T-helper 2 cell treated with Interferon-gamma antibody and Interleukin-4, amounts not matched to agents 100 ng/mL and 5 ng/mL, for 36 hours (primary cell): ENCODE measurements at regions not wholly inside any gene's neighbourhood (a gene's known extent, or its start where the extent isn't known, plus 50 kb on each side); places are given as distances from the start of the nearest gene placed in this dataset.

Experiments used
- intact Hi-C: fragments of 100-400 bp; cut with micrococcal nuclease; formaldehyde crosslinking; loops from one replicate; pipeline ENCODE4 v1.15.1; 2023

- intact Hi-C loops = no loop called here
Observed at GRCh38 chr10:62652114-62652513, 152.4 kb upstream of the ADO start.

GRCh38 chr10:62652564-62652963, 152.0 kb upstream of the ADO start:
- intact Hi-C loops = no loop called here

- intact Hi-C loops = no loop called here
Observed at GRCh38 chr10:62653254-62653653, 151.3 kb upstream of the ADO start.

DNA sequence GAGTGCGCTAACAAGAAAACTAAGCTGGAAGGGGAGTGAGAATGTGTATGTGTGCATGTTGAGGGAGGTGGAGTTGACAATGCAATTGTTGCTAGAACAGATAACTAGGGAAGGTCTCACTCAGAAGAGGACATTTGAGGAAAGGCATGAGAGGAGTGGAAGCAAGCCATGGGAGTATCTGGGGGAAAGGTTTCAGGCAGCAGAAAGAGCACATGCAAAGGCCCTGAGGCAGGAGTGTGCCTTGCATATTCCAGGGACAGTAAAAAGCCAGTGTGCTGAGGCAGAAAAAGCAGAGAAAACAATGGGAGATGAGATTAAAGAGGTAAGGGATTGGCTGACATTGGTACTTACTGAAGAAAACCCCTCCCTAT, 149.6 kb upstream of the ADO start:
- intact Hi-C loops = no loop called here

DNA sequence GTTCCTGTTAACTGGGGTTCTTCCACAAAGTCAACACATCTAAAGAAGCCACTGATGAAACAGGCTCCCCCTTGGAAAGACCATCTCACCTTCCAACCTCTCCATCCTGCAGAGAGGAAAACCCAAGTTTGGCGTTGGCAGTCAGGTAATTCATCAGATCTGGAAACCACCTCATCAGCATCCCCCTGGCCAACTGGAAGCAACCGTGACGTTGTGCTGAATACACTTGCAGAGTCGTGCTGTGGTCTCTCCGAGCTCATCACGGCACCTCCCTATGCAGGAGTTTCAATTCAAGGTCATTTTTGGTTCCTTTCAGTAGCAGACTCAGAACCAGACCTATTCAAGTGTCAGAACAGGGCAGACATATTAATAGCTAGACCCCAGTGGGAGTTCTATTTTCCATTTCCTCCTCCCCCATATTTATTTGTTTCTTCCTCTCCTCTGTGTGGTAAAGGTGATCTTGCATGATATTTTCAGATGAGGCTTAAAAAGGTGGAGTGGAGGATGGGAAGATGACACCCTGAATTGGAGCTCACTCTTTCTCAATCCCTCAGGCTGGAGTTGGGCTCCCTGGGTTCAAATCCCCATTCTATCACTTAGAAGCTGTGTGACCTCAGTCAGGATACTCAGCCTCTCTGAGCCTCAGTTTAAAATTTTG, 149.1 kb upstream of the ADO start:
- intact Hi-C loops = no loop called here

- intact Hi-C loops = no loop called here
Observed at GRCh38 chr10:62657244-62657835, 147.2 kb upstream of the ADO start.

DNA sequence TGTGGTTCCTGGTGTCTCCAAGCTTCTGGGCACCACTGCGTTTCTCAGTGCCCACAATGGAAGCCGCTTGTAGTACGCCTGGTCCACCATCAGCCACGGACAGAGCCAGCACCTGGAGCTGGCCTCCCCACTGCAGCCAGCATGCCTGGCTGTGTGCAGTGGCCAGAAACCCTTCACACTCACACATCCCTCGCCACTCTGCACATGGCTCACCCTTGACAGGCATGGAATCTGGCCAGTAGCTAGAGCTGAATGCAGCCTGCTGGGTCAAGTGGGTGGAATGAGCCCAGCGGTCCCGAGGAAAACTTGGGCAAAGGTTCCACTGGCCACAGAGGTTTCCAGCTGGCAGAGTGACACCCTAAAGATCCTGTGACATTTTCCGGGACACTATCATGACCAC, 146.0 kb upstream of the ADO start:
- intact Hi-C loops = no loop called here

DNA sequence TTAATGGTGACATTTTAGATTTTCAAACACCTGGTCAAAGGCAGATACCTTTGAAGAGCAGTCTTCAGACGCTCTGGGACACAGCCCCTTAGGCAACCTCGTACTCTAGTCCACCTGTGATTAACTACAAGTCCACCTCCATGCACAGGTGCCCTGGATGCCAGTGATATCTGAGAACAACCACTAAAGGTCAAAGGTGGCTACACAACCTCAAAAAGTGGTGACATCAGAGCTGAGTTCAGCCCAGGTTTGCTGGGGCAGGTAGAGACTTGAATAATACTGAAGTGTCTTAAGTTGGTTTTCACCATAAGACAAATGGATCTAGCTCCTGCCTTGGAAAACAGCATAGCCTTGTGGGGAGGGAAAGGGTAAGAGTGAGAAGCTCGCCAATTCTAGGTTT, 143.4 kb upstream of the ADO start:
- intact Hi-C loops = no loop called here

- intact Hi-C loops = no loop called here
Observed at GRCh38 chr10:62662486-62662885, 142.0 kb upstream of the ADO start.

DNA sequence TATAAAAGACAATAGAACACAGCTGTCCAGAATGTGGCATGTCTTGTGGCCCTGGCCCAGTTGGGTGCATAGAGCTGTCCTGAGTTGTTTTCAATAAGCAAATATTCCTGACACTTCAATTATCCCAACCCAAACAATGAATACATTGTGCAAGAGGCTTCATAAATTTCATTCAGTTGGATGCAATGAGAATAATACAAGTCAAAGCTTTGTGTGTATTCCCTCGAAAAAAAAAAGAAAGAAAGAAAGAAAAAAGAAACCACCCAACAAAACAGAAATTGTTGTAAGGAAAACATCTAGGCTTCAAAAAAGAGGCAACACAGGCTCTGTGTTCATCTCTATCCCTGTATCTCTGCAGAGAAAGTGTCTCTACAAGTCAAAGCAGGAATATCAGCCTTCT, 138.7 kb upstream of the ADO start:
- intact Hi-C loops = no loop called here

- intact Hi-C loops = no loop called here
Observed at GRCh38 chr10:62666275-62666674, 138.2 kb upstream of the ADO start.

GRCh38 chr10:62669341-62669740, 135.2 kb upstream of the ADO start:
- intact Hi-C loops = no loop called here

DNA sequence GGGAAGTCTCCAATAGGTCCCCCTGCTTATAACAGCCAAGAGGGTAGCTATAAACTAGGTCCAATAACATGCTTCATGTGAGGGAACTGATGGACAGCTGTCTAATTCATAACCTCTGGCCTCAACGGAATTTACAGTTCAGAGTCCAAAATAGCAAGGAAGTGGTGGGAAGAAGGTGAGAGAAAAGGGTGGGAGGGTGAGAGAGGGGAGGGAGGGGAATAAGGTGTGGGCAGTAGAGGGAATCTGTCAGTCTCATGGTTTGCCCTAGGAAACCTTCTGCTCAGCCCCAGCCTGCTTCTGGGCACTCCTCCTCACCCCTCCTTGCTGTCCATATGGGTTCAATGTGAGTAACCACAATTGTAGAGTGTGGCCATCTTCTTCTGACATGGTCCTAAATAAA, 133.4 kb upstream of the ADO start:
- intact Hi-C loops = no loop called here

DNA sequence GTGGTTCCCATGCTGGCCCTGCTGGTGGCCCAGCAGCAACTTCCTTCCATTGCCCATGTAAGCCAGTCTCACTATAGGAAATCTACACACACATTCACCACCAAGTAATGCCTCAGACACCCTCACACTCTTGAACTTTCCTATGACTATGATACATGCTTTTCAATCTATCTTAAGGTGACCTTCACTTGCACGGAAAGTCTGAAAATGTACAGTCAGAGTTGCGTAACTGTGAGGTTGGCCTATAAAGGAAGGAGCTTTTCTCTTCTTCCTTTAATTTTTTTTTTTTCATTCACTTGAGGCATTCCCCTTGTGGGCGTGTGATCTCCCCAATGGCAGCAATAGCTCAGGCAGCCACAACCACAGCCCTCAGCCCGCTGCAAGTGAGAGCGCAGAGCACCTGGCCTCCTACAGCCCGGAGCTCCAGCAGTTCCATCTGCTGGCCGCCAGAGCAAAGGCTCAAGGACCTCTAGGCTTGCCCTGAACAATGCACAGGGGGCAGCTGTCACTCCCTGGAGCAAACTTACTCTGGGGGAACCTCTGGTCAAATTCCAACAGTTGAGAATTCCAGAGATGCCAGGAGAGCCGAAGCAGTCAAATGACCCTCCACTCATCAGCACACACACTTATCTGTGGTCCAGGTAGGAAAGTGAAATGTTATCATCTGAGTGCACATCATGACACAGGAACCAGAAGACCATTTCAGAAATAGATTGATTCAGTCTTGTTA, 123.1 kb upstream of the ADO start:
- intact Hi-C loops = loop anchor here (1.0 to 2.0 kb wide), 5 partner anchors 44 to 135 kb away; partner anchors contain the start of gene EGR2

GRCh38 chr10:62684911-62685310, 119.6 kb upstream of the ADO start:
- intact Hi-C loops = no loop called here

- intact Hi-C loops = no loop called here
Observed at GRCh38 chr10:62687230-62687748, 117.2 kb upstream of the ADO start.

DNA sequence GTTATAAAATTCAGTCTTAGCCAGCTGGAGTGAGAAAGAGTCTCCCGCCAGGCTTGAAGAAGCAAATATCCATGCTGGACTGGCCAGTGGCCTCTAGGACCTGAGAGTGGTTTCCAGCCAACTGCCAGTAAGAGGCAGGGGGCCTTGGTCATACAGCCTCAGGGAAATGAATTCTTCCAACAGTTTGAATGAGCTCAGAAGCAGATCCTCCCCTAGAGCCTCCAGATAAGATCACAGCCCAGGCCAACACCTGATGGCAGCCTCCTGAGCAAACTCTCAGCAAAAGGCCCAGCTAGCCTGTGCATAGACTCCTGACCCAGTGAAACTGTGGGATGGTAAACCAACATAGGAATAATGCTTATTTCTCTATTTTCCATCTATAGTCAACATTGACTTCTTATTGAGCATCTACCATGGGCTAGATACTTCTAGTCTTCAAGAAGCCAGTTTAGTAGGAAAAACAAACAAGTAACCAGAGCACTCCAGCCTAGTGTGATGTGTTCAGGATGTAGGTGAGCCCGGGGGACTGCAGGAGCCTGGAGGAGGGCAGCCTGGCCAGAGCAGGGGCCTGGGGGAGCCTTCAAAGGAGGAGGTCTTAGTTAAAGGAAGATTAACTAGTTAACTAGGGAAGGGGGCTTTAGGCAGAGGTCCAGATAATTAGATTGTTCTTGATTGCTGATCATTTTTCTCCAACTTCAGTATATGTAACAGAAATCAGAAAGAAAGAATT, 115.4 kb upstream of the ADO start:
- intact Hi-C loops = no loop called here

- intact Hi-C loops = no loop called here
Observed at GRCh38 chr10:62689712-62690111, 114.8 kb upstream of the ADO start.

DNA sequence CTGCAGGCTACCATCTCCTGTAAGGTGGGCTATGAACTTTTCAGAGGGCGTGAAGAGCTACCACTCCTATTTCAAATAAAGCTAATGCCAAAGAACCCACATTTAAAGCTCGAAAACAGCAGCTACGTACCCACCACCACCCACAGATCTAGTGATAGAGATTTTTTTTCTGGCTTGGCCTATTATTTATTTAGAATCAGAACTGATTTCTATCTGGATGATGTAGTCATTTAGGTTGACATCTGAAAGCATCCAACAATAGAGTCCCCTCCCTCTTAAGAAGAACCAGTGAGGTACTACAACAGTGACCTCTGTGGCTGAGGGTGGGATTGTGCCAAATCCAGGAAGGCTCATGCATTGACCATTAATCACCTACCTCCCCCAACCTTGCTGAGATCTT, 113.8 kb upstream of the ADO start:
- intact Hi-C loops = no loop called here

GRCh38 chr10:62691336-62691735, 113.2 kb upstream of the ADO start:
- intact Hi-C loops = no loop called here

GRCh38 chr10:62692085-62692484, 112.4 kb upstream of the ADO start:
- intact Hi-C loops = no loop called here

GRCh38 chr10:62693306-62693705, 111.2 kb upstream of the ADO start:
- intact Hi-C loops = no loop called here
